H1 (cell line): ENCODE measurements at regions not wholly inside any gene's neighbourhood (a gene's known extent, or its start where the extent isn't known, plus 50 kb on each side); places are given as distances from the start of the nearest gene placed in this dataset.

Source experiments
- CTCF ChIA-PET: fragments of 300-600 bp; sonication (Branson Sonifier 250); formaldehyde crosslinking; loops from one replicate; lab custom pipeline; 2021; ENCODE audit not compliant: partially characterized antibody; lab: Charles Lee
- POLR2A ChIA-PET: fragments of 300-600 bp; sonication (Branson Sonifier 250); formaldehyde crosslinking; loops from one replicate; lab custom pipeline; 2021; ENCODE audit warnings: inconsistent platforms; ENCODE audit not compliant: partially characterized antibody; lab: Charles Lee
- DNase-seq, 2 experiments: peaks; one replicate each; pipeline versions ENCODE4 v3.0.0 to v3.0.0-alpha.2; 2010 to 2022; ENCODE audit warnings: low spot score in 2 of 2, low read depth in 1 of 2, mixed read lengths in 1 of 2
- FAIRE-seq: peaks from 2 replicates; lab custom pipeline; 2011; peaks lifted over from hg19 to GRCh38; lab: Jason Lieb, UNC
- H2AFZ ChIP-seq: 2 replicates; pipeline ENCODE4 v1.8.1; 2012; ENCODE audit warnings: low read length, inconsistent platforms
- H2AK5ac ChIP-seq: 2 replicates; pipeline ENCODE4 v1.6.1; 2013; ENCODE audit warnings: low read depth, low read length
- H2BK120ac ChIP-seq: replicated peaks from 2 replicates; pipeline ENCODE3; 2013; ENCODE audit warnings: low read depth, low read length, inconsistent platforms
- H2BK12ac ChIP-seq: 2 replicates; pipeline ENCODE4 v1.6.1; 2013; ENCODE audit warnings: low read depth, low read length
- H2BK15ac ChIP-seq: 2 replicates; pipeline ENCODE4 v1.6.1; 2013; ENCODE audit warnings: low read length
- H2BK20ac ChIP-seq: 2 replicates; pipeline ENCODE4 v1.6.1; 2013; ENCODE audit warnings: low read length
- H2BK5ac ChIP-seq: 2 replicates; pipeline ENCODE4 v1.6.1; 2013; ENCODE audit warnings: low read depth, low read length
- H3K14ac ChIP-seq: 2 replicates; pipeline ENCODE4 v1.6.1; 2013; ENCODE audit warnings: inconsistent platforms; ENCODE audit not compliant: insufficient read length
- H3K18ac ChIP-seq: 2 replicates; pipeline ENCODE4 v1.6.1; 2013; ENCODE audit warnings: low read length; ENCODE audit errors: extremely low read depth
- H3K23ac ChIP-seq: 2 replicates; pipeline ENCODE4 v1.6.1; 2013; ENCODE audit warnings: inconsistent platforms; ENCODE audit not compliant: insufficient read length
- H3K23me2 ChIP-seq: 2 replicates; pipeline ENCODE4 v1.6.1; 2013; ENCODE audit warnings: low read depth, low read length
- H3K27ac ChIP-seq: 2 replicates; pipeline ENCODE4 v1.6.1; 2011; ENCODE audit warnings: low read depth, low read length, inconsistent platforms
- H3K27me3 ChIP-seq, 4 experiments: replicated peaks in 1 of 4; 1 replicate in 1 of 4; 2 replicates in 3 of 4; pipeline versions ENCODE4 v1.6.1 to v1.8.1; 2011 to 2013; ENCODE audit warnings: low read length in 3 of 4, mild to moderate bottlenecking in 3 of 4, inconsistent platforms in 2 of 4, mixed read lengths in 2 of 4, moderate library complexity in 1 of 4; ENCODE audit not compliant: control insufficient read depth in 3 of 4, insufficient read depth in 3 of 4; ENCODE audit errors: extremely low read depth in 1 of 4
- H3K36me3 ChIP-seq, 4 experiments: 2 replicates each; pipeline versions ENCODE4 v1.6.1 to v1.8.1; 2011 to 2013; ENCODE audit warnings: mild to moderate bottlenecking in 4 of 4, low read length in 3 of 4, moderate library complexity in 2 of 4, control low read depth in 1 of 4, inconsistent platforms in 1 of 4; ENCODE audit not compliant: insufficient read depth in 4 of 4, control insufficient read depth in 2 of 4
- H3K4ac ChIP-seq: replicated peaks from 2 replicates; pipeline ENCODE3; 2013; ENCODE audit warnings: low read length, low read depth, mixed read lengths, inconsistent platforms; ENCODE audit not compliant: insufficient read length
- H3K4me1 ChIP-seq, 4 experiments: replicated peaks in 1 of 4; 1 replicate in 1 of 4; 2 replicates in 3 of 4; pipeline versions ENCODE4 v1.6.1 to v1.8.1; 2011 to 2013; ENCODE audit warnings: low read length in 3 of 4, inconsistent platforms in 2 of 4, mixed read lengths in 1 of 4; ENCODE audit not compliant: insufficient read depth in 4 of 4, control insufficient read depth in 3 of 4
- H3K4me2 ChIP-seq, 2 experiments: 2 replicates each; pipeline versions ENCODE4 v1.6.1 to v1.8.1; 2011 to 2013; ENCODE audit warnings: low read depth in 2 of 2, low read length in 2 of 2, control low read depth in 1 of 2, inconsistent platforms in 1 of 2, mild to moderate bottlenecking in 1 of 2; ENCODE audit not compliant: insufficient read depth in 1 of 2
- H3K4me3 ChIP-seq, 4 experiments: fragments of 200-600, 300-600 bp in 1 of 4; sonication (generic), shearing (Covaris generic), sonication (Bioruptor Twin) in 1 of 4; 2 replicates each; pipeline versions ENCODE4 v1.5.1 to v1.8.1; 2011 to 2016; ENCODE audit warnings: low read length in 4 of 4, low read depth in 3 of 4, control low read depth in 2 of 4, inconsistent platforms in 2 of 4, mild to moderate bottlenecking in 2 of 4, mixed read lengths in 1 of 4, moderate library complexity in 1 of 4; ENCODE audit not compliant: insufficient read depth in 2 of 4; ENCODE audit errors: extremely low read depth in 1 of 4
- H3K56ac ChIP-seq: replicated peaks from 2 replicates; pipeline ENCODE3; 2013; ENCODE audit warnings: low read depth, mild to moderate bottlenecking, mixed read lengths, low read length, inconsistent platforms; ENCODE audit not compliant: insufficient read length
- H3K79me1 ChIP-seq: 2 replicates; pipeline ENCODE4 v1.6.1; 2013; ENCODE audit warnings: low read depth, low read length, control low read depth
- H3K79me2 ChIP-seq, 2 experiments: 2 replicates each; pipeline versions ENCODE4 v1.6.1 to v1.8.1; 2012 to 2013; ENCODE audit warnings: low read length in 2 of 2, mild to moderate bottlenecking in 2 of 2, inconsistent platforms in 1 of 2; ENCODE audit not compliant: insufficient read depth in 2 of 2, control insufficient read depth in 1 of 2
- H3K9ac ChIP-seq, 4 experiments: replicated peaks in 1 of 4; 1 replicate in 1 of 4; 2 replicates in 3 of 4; pipeline versions ENCODE4 v1.6.1 to v1.8.1; 2011 to 2013; ENCODE audit warnings: low read depth in 3 of 4, low read length in 3 of 4, control low read depth in 2 of 4, mild to moderate bottlenecking in 2 of 4, moderate library complexity in 2 of 4, inconsistent platforms in 1 of 4; ENCODE audit errors: extremely low read depth in 1 of 4
- H3K9me3 ChIP-seq, 2 experiments: 2 replicates each; pipeline versions ENCODE4 v1.6.1 to v1.8.1; 2012 to 2013; ENCODE audit warnings: mild to moderate bottlenecking in 2 of 2, moderate library complexity in 2 of 2, control low read depth in 1 of 2, inconsistent platforms in 1 of 2, low read depth in 1 of 2, low read length in 1 of 2, mixed read lengths in 1 of 2; ENCODE audit not compliant: insufficient read depth in 2 of 2
- H4K20me1 ChIP-seq, 2 experiments: replicated peaks in 1 of 2; 2 replicates each; pipeline versions ENCODE3 to v1.8.1; 2011 to 2013; ENCODE audit warnings: inconsistent platforms in 2 of 2, low read length in 2 of 2, mild to moderate bottlenecking in 1 of 2; ENCODE audit not compliant: insufficient read depth in 2 of 2, control insufficient read depth in 1 of 2
- H4K5ac ChIP-seq: 2 replicates; pipeline ENCODE4 v1.6.1; 2013; ENCODE audit warnings: low read length, low read depth, mixed read lengths, inconsistent platforms; ENCODE audit not compliant: insufficient read length
- H4K8ac ChIP-seq: 2 replicates; pipeline ENCODE4 v1.8.0; 2013; ENCODE audit warnings: mild to moderate bottlenecking, moderate library complexity, low read length, inconsistent platforms; ENCODE audit not compliant: insufficient read depth; ENCODE audit errors: extremely low read depth
- H4K91ac ChIP-seq: replicated peaks from 2 replicates; pipeline ENCODE3; 2013; ENCODE audit warnings: low read length, mixed read lengths, inconsistent platforms; ENCODE audit not compliant: insufficient read length
- ASH2L ChIP-seq: fragments of 200-600, 300-600 bp; sonication (generic); IDR thresholded peaks from one replicate; pipeline ENCODE4 v1.7.1; 2017; ENCODE audit warnings: low read length
- ATF2 ChIP-seq: IDR thresholded peaks from 2 replicates; pipeline ENCODE4 v1.6.1; 2012; ENCODE audit warnings: low read length, inconsistent platforms
- BACH1 ChIP-seq: IDR thresholded peaks from 2 replicates; pipeline ENCODE4 v1.6.1; 2012; ENCODE audit warnings: low read length, improper control_type of control experiment
- CTBP2 ChIP-seq: IDR thresholded peaks from 2 replicates; pipeline ENCODE4 v1.7.0; 2011; ENCODE audit warnings: borderline replicate concordance, mild to moderate bottlenecking, moderate library complexity, mixed read lengths, low read length; ENCODE audit not compliant: insufficient read depth, insufficient read length
- EGR1 ChIP-seq: IDR thresholded peaks from 2 replicates; pipeline ENCODE4 v1.6.1; 2011; ENCODE audit warnings: low read depth, low read length, borderline replicate concordance
- MAX ChIP-seq: IDR thresholded peaks from 2 replicates; pipeline ENCODE4 v1.6.1; 2012; ENCODE audit warnings: inconsistent platforms
- NANOG ChIP-seq: IDR thresholded peaks from 2 replicates; pipeline ENCODE4 v1.6.1; 2011; ENCODE audit warnings: low read length, low read depth, mild to moderate bottlenecking, inconsistent platforms; ENCODE audit not compliant: insufficient read depth, poor library complexity, severe bottlenecking
- SIX5 ChIP-seq: IDR thresholded peaks from 2 replicates; pipeline ENCODE4 v1.6.1; 2011; ENCODE audit warnings: mild to moderate bottlenecking, low read depth, low read length
- SP4 ChIP-seq: IDR thresholded peaks from 2 replicates; pipeline ENCODE4 v1.6.1; 2012; ENCODE audit warnings: low read length, inconsistent platforms
- SRF ChIP-seq: IDR thresholded peaks from 2 replicates; pipeline ENCODE4 v1.6.1; 2011; ENCODE audit warnings: mild to moderate bottlenecking, low read depth, low read length, moderate library complexity
- SUZ12 ChIP-seq: fragments of 200-600 bp; sonication (generic); IDR thresholded peaks from 2 replicates; pipeline ENCODE4 v1.6.1; 2012; ENCODE audit warnings: mild to moderate bottlenecking, inconsistent platforms, low read length, moderate library complexity, mixed read lengths
- TEAD4 ChIP-seq: IDR thresholded peaks from 2 replicates; pipeline ENCODE4 v1.6.1; 2012; ENCODE audit warnings: low read depth, low read length, inconsistent platforms, mixed read lengths
- USF2 ChIP-seq: IDR thresholded peaks from 2 replicates; pipeline ENCODE4 v1.6.1; 2011; ENCODE audit warnings: low read length, improper control_type of control experiment
- ZNF274 ChIP-seq: IDR thresholded peaks from 2 replicates; pipeline ENCODE4 v1.7.0; 2012; ENCODE audit warnings: low read length, borderline replicate concordance; ENCODE audit errors: extremely low read depth

GRCh38 chr13:27680465-27680864 is 58.8 kb downstream of the POLR1D start:
- POLR2A ChIA-PET = no interaction called here
- Histone ChIP-seq H2AFZ (no peak overlapping the region), H3K36me3 (no peaks in the 10 kb centered on the region), H2BK12ac (no peak overlapping the region), H2BK5ac (no peak overlapping the region), H3K4me1 (no peaks in the 10 kb centered on the region), H3K27ac (no peak overlapping the region), H2AK5ac (no peak overlapping the region), H3K79me1 (no peaks in the 10 kb centered on the region), H4K5ac (no peak overlapping the region), H3K14ac (no peak overlapping the region), H4K91ac (no peak overlapping the region), H3K27me3 (no peaks in the 10 kb centered on the region), H3K56ac (no peak overlapping the region), H3K4me2 (no peak overlapping the region), H2BK120ac (no peak overlapping the region), H3K9me3 (no peaks in the 10 kb centered on the region), H3K18ac (no peak overlapping the region), H3K79me2 (no peaks in the 10 kb centered on the region), H3K23ac (no peak overlapping the region), H3K4ac (no peak overlapping the region), H4K20me1 (no peaks in the 10 kb centered on the region), H2BK15ac (no peak overlapping the region), H3K4me3 (no peak overlapping the region), H3K9ac (no peak overlapping the region), H4K8ac (no peak overlapping the region), H3K23me2 (no peaks in the 10 kb centered on the region), H2BK20ac (no peak overlapping the region)
- DNase-seq = no peak
- FAIRE-seq = no peak
- CTCF ChIA-PET = interaction anchor here (0.7 to 1.0 kb wide), 2 partner anchors 21 to 91 kb away, joined by 5 read pairs; no protein-coding TSS in a partner anchor
- TF ChIP-seq SRF = no peak
- TF ChIP-seq BACH1 = no peak
- no peak for TF ChIP-seq USF2
- TF ChIP-seq ATF2 = no peak
- TF ChIP-seq ZNF274 = no peak
- no peak for TF ChIP-seq CTBP2
- no peak for TF ChIP-seq EGR1
- TF ChIP-seq SP4 = no peak
- TF ChIP-seq SIX5 = no peak
- TF ChIP-seq SUZ12 = no peak
- TF ChIP-seq NANOG = no peak
- TF ChIP-seq ASH2L = no peak
- TF ChIP-seq TEAD4 = no peak
- TF ChIP-seq MAX = no peak
